Endothelial cell of umbilical vein (primary cell): ENCODE measurements at regions not wholly inside any gene's neighbourhood (a gene's known extent, or its start where the extent isn't known, plus 50 kb on each side); places are given as distances from the start of the nearest gene placed in this dataset.

Experiments used
- CTCF ChIP-seq, 2 donors: IDR thresholded peaks; 1 replicate in 1 of 2; 2 replicates in 1 of 2; pipeline ENCODE4 v1.5.1; 2011; ENCODE audit warnings: low read length in 2 of 2, mild to moderate bottlenecking in 2 of 2, moderate library complexity in 2 of 2, control low read depth in 1 of 2, inconsistent platforms in 1 of 2, low read depth in 1 of 2; ENCODE audit not compliant: insufficient read depth in 1 of 2; ENCODE audit errors: extremely low read depth in 1 of 2
- EZH2 ChIP-seq: IDR thresholded peaks from 2 replicates; pipeline ENCODE4 v1.6.1; 2012; ENCODE audit warnings: borderline replicate concordance, low read depth, mild to moderate bottlenecking, moderate library complexity, low read length, inconsistent platforms; ENCODE audit not compliant: severe bottlenecking
- FOS ChIP-seq: IDR thresholded peaks from 2 replicates; pipeline ENCODE4 v1.6.1; 2011; ENCODE audit warnings: mild to moderate bottlenecking, low read length, moderate library complexity, borderline replicate concordance; ENCODE audit not compliant: insufficient read depth
- GATA2 ChIP-seq: IDR thresholded peaks from 2 replicates; pipeline ENCODE4 v1.7.0; 2011; ENCODE audit warnings: low read depth, mild to moderate bottlenecking, moderate library complexity, mixed read lengths, low read length; ENCODE audit not compliant: insufficient read length, insufficient read depth
- POLR2A ChIP-seq: IDR thresholded peaks from 2 replicates; pipeline ENCODE4 v1.6.1; 2012; ENCODE audit warnings: low read depth, mild to moderate bottlenecking, control low read depth, low read length
- POLR2AphosphoS5 ChIP-seq: IDR thresholded peaks from 2 replicates; pipeline ENCODE4 v1.6.1; 2012; ENCODE audit warnings: low read depth, mild to moderate bottlenecking, control low read depth, low read length, moderate library complexity; ENCODE audit not compliant: insufficient read depth

- TF ChIP-seq EZH2 (no peak), FOS (no peak), POLR2AphosphoS5 (no peak), GATA2 (no peak), POLR2A (no peak), CTCF (IDR thresholded peaks at IDR 0.05; ENCODE audit: extremely low read depth in 1 of 2, insufficient read depth in 1 of 2, low read depth in 1 of 2, low read length in 2 of 2) (no peak)
Observed at GRCh38 chr4:163949976-163950601, 455.6 kb downstream of the TMA16 start.
